Fibroblast of villous mesenchyme (primary cell): ENCODE measurements at regions not wholly inside any gene's neighbourhood (a gene's known extent, or its start where the extent isn't known, plus 50 kb on each side); places are given as distances from the start of the nearest gene placed in this dataset.

Source experiments
- DNase-seq: peaks from one replicate; pipeline ENCODE4 v3.0.0-alpha.2; 2010; ENCODE audit warnings: low read depth
- H3K4me3 ChIP-seq: 2 replicates; pipeline ENCODE4 v1.5.1; 2011; ENCODE audit warnings: low read depth, mild to moderate bottlenecking, low read length
- TF ChIP-seq, protein P1 (sequence below): IDR thresholded peaks from 2 replicates; pipeline ENCODE4 v1.5.1; 2012; ENCODE audit warnings: low read depth, mild to moderate bottlenecking, low read length; ENCODE audit not compliant: insufficient read depth

DNA sequence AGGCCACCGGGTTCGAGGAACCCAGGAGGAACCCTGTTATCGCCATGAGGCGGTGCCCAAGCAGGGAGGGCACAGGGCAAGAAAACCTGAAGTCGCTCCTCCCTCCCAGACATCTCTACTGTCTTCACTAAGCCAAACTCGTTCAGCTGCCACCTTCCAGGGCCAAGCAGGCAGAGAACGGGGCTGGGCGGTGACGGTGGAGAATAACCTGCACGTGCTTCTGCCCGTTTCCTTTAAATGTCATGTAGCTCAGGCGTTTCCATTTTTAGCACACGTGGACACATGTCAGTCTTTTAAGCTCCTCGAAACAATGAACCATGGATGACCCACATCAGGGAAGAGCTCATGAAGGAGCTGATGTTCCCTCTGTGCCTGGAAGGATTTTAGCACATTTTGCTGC is 124.3 kb upstream of the KLF6 start:
- TF ChIP-seq, protein P1, sequence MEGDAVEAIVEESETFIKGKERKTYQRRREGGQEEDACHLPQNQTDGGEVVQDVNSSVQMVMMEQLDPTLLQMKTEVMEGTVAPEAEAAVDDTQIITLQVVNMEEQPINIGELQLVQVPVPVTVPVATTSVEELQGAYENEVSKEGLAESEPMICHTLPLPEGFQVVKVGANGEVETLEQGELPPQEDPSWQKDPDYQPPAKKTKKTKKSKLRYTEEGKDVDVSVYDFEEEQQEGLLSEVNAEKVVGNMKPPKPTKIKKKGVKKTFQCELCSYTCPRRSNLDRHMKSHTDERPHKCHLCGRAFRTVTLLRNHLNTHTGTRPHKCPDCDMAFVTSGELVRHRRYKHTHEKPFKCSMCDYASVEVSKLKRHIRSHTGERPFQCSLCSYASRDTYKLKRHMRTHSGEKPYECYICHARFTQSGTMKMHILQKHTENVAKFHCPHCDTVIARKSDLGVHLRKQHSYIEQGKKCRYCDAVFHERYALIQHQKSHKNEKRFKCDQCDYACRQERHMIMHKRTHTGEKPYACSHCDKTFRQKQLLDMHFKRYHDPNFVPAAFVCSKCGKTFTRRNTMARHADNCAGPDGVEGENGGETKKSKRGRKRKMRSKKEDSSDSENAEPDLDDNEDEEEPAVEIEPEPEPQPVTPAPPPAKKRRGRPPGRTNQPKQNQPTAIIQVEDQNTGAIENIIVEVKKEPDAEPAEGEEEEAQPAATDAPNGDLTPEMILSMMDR, result no peak
- H3K4me3 ChIP-seq, result no peak overlapping the region
- no peak for DNase-seq

- no peak for DNase-seq
- TF ChIP-seq, protein P1, result no peak
- no peak overlapping the region for H3K4me3 ChIP-seq
Observed at GRCh38 chr10:3908183-3908582, 123.2 kb upstream of the KLF6 start.

DNA sequence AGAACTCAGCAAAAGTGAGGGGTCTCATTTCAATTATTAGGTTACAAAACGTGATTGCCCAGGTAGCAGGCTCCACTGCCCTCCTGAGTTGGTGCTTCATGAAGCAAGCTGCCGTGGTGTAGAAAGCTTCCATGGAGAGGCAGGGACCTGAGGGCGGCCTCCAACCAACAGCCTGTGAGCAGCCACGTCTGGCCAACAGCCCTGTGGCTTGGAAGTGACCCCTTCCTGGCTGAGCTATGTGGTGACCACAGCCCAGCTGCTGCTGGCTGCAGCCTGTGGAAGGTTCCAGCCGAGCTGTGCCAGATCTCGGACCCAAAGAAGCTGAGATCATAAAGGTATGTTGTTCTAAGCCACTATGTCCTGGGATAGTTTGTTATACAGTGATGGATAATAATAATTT is 122.5 kb upstream of the KLF6 start:
- no peak overlapping the region for H3K4me3 ChIP-seq
- TF ChIP-seq, protein P1, result no peak
- DNase-seq, result peak; percentile 56

GRCh38 chr10:3906511-3907111 is 121.6 kb upstream of the KLF6 start:
- H3K4me3 ChIP-seq, result no peak overlapping the region
- peak; percentile 89 for DNase-seq
- TF ChIP-seq, protein P1, result no peak

DNA sequence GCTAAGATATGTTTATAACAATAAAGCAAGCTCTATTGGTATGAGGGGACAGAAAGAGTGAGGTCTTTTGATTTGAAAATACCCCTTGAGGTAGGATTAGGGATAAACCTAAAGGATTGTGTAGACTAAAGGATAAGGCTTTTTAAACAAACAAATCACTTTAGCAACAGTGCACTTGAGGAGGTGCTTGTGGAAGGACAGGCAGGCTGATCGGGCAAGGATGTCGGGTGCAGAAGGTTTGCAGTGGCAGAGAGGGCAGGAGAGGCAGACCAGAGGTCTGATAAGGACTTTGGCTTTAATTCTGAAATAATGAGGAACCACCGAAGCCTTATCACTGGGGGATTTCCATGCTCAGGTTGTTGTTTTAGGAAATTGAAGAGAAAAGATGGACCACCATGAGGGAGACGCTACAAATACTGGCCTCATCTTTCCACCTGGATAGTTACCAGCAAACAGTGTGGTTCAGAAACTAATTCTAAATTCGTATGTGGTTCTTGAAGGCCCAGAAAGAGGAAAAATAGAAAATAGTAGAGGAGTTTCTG is 119.5 kb upstream of the KLF6 start:
- H3K4me3 ChIP-seq, result no peak overlapping the region
- TF ChIP-seq, protein P1, result no peak
- no peak for DNase-seq

DNA sequence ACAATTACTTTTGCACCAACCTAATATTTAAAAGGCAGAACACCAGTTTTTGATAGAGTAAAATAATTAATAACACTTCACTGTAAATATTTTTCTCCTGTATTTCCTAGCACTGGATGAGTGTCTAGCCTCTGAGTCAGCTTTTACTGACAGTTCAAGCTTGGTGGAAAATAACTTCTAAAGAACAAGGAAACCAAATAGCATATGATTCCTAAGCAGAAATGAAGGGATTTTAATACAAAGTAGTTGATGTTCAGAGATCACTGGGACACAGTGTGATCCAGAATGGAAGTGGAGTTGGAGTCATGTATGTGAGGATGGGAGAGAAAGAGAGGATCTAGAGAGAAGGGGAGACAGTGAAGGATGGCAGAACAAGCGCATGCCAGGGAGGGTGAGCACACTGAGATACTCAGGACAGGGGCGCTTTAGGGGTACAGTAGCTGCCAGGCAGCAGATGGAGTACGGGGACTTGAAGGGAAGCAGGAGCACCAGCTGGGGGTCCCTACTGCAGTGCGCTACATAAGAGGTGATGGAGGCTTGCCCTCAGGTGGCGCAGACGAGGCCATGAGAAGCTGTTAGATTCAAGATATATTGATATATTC is 117.9 kb upstream of the KLF6 start:
- no peak overlapping the region for H3K4me3 ChIP-seq
- TF ChIP-seq, protein P1, result no peak
- DNase-seq, result peak; percentile 42
